Thoracic aorta (tissue), 2 donors: ENCODE measurements at regions not wholly inside any gene's neighbourhood (a gene's known extent, or its start where the extent isn't known, plus 50 kb on each side); places are given as distances from the start of the nearest gene placed in this dataset.

Experiments
- ATAC-seq: fragments of 150-250 bp; one replicate; pipeline ENCODE4 v1.8.0; 2017; ENCODE audit warnings: low read depth; ENCODE audit not compliant: insufficient number of reproducible peaks, low FRiP score
- DNase-seq: peaks from one replicate; pipeline ENCODE4 v3.0.0-alpha.2; 2020; ENCODE audit warnings: low spot score
- H3K27ac ChIP-seq, 2 donors: fragments of 200-600 bp; sonication (generic); 1 replicate in 1 of 2; 2 replicates in 1 of 2; pipeline ENCODE4 v1.5.1; 2016; ENCODE audit warnings: mild to moderate bottlenecking in 2 of 2, moderate library complexity in 2 of 2
- H3K27me3 ChIP-seq: fragments of 200-600 bp; sonication (generic); replicated peaks from 2 replicates; pipeline ENCODE4 v1.6.0; 2016; ENCODE audit warnings: mild to moderate bottlenecking; ENCODE audit not compliant: insufficient read depth
- H3K36me3 ChIP-seq: fragments of 200-600 bp; sonication (generic); one replicate; pipeline ENCODE4 v1.5.1; 2016
- H3K4me1 ChIP-seq, 2 donors: fragments of 200-600 bp; sonication (generic); 1 replicate in 1 of 2; 2 replicates in 1 of 2; pipeline versions ENCODE4 v1.5.1 to v1.6.0; 2016; ENCODE audit warnings: low read depth in 2 of 2, mild to moderate bottlenecking in 1 of 2; ENCODE audit not compliant: control insufficient read depth in 1 of 2
- H3K4me3 ChIP-seq: fragments of 200-600 bp; sonication (generic); 2 replicates; pipeline ENCODE4 v1.5.1; 2016; ENCODE audit warnings: mild to moderate bottlenecking
- H3K9me3 ChIP-seq: fragments of 200-600 bp; sonication (generic); 2 replicates; pipeline ENCODE4 v1.5.1; 2016
- CTCF ChIP-seq: fragments of 200-600 bp; sonication (generic); IDR thresholded peaks from one replicate; pipeline ENCODE4 v1.5.1; 2019; ENCODE audit warnings: antibody characterized with exemption

DNA sequence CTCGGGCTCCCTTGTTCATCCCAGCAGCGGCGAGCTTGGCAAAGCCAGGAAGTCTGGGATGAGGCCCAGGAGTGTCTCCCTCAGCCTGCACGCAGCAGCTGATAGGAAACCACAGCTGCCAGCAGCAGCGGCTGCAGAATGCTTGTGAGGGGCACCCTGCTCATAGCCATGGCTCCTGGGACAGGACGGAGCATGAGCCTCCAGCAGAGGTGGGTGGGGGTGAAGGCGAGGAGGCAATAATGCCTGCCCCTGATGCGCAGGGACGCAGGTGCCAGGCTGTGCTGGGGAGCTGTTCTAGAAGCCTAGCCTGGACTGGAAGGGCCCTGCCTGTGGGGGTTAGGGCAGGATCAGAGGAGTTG is 157.9 kb downstream of the CD83 start:
- H3K27ac ChIP-seq: no peak overlapping the region
- DNase-seq (no peak), ATAC-seq (no peak)

GRCh38 chr6:14276071-14276470 is 158.5 kb downstream of the CD83 start:
- Histone ChIP-seq H3K27me3 (no peaks in the 10 kb centered on the region), H3K4me3 (no peak overlapping the region), H3K9me3 (no peaks in the 10 kb centered on the region), H3K27ac (no peak overlapping the region), H3K36me3 (no peaks in the 10 kb centered on the region), H3K4me1 (peaks cover 16 to 22% of the 10 kb centered on the region in 2 donors)
- ATAC-seq (no peak), DNase-seq (no peak)
- TF ChIP-seq CTCF: no peak

More for the DNA sequence above, 157.9 kb downstream of the CD83 start:
- H3K4me1 ChIP-seq: peaks cover 16 to 22% of the 10 kb centered on the region in 2 donors
- no peak overlapping the region for H3K4me3 ChIP-seq
- no peaks in the 10 kb centered on the region for H3K27me3 ChIP-seq
- no peak for TF ChIP-seq CTCF
- no peaks in the 10 kb centered on the region for H3K9me3 ChIP-seq
- H3K36me3 ChIP-seq: no peaks in the 10 kb centered on the region

- ATAC-seq: no peak
- Histone ChIP-seq H3K36me3 (no peaks in the 10 kb centered on the region), H3K27me3 (no peaks in the 10 kb centered on the region), H3K27ac (peak overlapping the region in 1 of 2 donors; percentile 23), H3K4me3 (no peak overlapping the region), H3K4me1 (peaks cover 16 to 22% of the 10 kb centered on the region in 2 donors), H3K9me3 (no peaks in the 10 kb centered on the region)
- no peak for DNase-seq
- TF ChIP-seq CTCF: no peak
Measured at GRCh38 chr6:14276667-14277404, 159.3 kb downstream of the CD83 start.

DNA sequence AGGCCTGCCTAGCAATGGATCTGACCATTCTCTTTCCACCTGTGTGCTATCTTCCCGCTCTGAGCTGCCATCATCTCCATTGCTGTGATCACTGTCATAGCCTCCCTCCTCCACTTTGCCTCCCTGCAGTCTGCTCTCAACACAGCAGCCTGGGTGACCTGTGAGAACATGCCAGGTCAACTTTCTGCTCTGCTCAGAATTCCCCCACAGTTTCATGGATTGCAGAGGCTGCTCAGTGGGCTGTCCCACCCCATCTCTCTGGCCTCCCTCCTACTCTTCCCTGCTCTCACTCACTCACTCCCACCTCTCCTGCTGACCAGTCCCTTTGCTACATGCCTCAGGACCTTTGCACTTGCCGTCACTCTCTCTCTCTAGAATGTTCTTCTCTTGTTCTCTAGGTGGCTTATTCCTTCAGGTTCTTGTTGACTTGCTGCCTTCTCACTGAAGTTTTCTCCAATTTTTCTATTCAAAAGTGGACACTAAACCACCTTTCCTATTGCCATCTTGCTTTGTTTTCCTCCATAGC is 159.9 kb downstream of the CD83 start:
- H3K9me3 ChIP-seq: no peaks in the 10 kb centered on the region
- no peak for ATAC-seq
- H3K27me3 ChIP-seq: no peaks in the 10 kb centered on the region
- DNase-seq: no peak
- H3K4me3 ChIP-seq: no peak overlapping the region
- no peak for TF ChIP-seq CTCF
- H3K4me1 ChIP-seq: peaks cover 16 to 22% of the 10 kb centered on the region in 2 donors
- no peak overlapping the region for H3K27ac ChIP-seq
- H3K36me3 ChIP-seq: no peaks in the 10 kb centered on the region

- no peak for TF ChIP-seq CTCF
- H3K27me3 ChIP-seq: no peaks in the 10 kb centered on the region
- no peak overlapping the region for H3K27ac ChIP-seq
- ATAC-seq (no peak), DNase-seq (no peak)
- no peak overlapping the region for H3K4me3 ChIP-seq
- H3K36me3 ChIP-seq: no peaks in the 10 kb centered on the region
- H3K4me1 ChIP-seq: peaks cover 16 to 22% of the 10 kb centered on the region in 2 donors
- no peaks in the 10 kb centered on the region for H3K9me3 ChIP-seq
Measured at GRCh38 chr6:14278006-14278405, 160.4 kb downstream of the CD83 start.
